BJ (cell line): ENCODE measurements at regions not wholly inside any gene's neighbourhood (a gene's known extent, or its start where the extent isn't known, plus 50 kb on each side); places are given as distances from the start of the nearest gene placed in this dataset.

Experiments
- CTCF ChIA-PET: fragments of 350-600 bp; formaldehyde crosslinking; extraction: SDS; loops from one replicate; lab custom pipeline; 2021; ENCODE audit warnings: antibody characterized with exemption, inconsistent platforms; lab: Yijun Ruan, JAX
- POLR2A ChIA-PET: fragments of 300-600 bp; sonication (Branson Sonifier 250); formaldehyde crosslinking; extraction: SDS; loops from one replicate; lab custom pipeline; 2021; ENCODE audit warnings: antibody characterized with exemption; lab: Charles Lee
- DNase-seq: peaks from one replicate; pipeline ENCODE4 v3.0.0-alpha.2; 2011; ENCODE audit warnings: low read depth
- H3K27me3 ChIP-seq: 2 replicates; pipeline ENCODE4 v1.6.0; 2011; ENCODE audit warnings: low read length; ENCODE audit not compliant: control insufficient read depth, insufficient read depth
- H3K36me3 ChIP-seq: 2 replicates; pipeline ENCODE4 v1.5.1; 2011; ENCODE audit warnings: low read length; ENCODE audit not compliant: control insufficient read depth, insufficient read depth
- H3K4me3 ChIP-seq: 2 replicates; pipeline ENCODE4 v1.5.1; 2011; ENCODE audit warnings: low read depth, mild to moderate bottlenecking, control low read depth, low read length
- TF ChIP-seq, protein P1 (sequence below): IDR thresholded peaks from 2 replicates; pipeline ENCODE4 v1.5.1; 2011; ENCODE audit warnings: low read depth, mild to moderate bottlenecking, control low read depth, inconsistent platforms, low read length, moderate library complexity; ENCODE audit not compliant: insufficient read depth

DNA sequence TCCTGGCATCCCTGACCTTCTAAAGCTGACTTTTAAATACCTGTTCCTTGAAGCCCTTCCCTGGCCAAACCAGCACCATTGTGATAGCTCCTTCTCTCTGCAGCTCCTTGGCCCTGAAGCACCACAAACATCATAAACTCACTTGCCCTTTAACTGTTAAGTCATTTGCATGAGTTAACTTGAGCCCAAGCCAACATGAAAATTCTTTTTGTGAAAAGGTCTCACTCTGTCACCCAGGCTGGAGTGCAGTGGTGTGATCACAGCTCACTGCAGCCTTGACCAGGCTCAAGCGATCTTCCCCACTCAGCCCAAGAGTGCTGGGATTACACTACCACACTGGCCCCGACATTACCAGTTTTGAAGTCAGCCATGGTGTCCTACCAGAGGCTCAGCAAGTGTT lies 87.8 kb downstream of the ZIC5 start:
- Histone ChIP-seq H3K27me3 (no peaks in the 10 kb centered on the region), H3K36me3 (no peaks in the 10 kb centered on the region), H3K4me3 (no peak overlapping the region)
- DNase-seq, result no peak
- TF ChIP-seq, protein P1, sequence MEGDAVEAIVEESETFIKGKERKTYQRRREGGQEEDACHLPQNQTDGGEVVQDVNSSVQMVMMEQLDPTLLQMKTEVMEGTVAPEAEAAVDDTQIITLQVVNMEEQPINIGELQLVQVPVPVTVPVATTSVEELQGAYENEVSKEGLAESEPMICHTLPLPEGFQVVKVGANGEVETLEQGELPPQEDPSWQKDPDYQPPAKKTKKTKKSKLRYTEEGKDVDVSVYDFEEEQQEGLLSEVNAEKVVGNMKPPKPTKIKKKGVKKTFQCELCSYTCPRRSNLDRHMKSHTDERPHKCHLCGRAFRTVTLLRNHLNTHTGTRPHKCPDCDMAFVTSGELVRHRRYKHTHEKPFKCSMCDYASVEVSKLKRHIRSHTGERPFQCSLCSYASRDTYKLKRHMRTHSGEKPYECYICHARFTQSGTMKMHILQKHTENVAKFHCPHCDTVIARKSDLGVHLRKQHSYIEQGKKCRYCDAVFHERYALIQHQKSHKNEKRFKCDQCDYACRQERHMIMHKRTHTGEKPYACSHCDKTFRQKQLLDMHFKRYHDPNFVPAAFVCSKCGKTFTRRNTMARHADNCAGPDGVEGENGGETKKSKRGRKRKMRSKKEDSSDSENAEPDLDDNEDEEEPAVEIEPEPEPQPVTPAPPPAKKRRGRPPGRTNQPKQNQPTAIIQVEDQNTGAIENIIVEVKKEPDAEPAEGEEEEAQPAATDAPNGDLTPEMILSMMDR, result no peak
- POLR2A ChIA-PET, result no interaction called here
- CTCF ChIA-PET, result no interaction called here

DNA sequence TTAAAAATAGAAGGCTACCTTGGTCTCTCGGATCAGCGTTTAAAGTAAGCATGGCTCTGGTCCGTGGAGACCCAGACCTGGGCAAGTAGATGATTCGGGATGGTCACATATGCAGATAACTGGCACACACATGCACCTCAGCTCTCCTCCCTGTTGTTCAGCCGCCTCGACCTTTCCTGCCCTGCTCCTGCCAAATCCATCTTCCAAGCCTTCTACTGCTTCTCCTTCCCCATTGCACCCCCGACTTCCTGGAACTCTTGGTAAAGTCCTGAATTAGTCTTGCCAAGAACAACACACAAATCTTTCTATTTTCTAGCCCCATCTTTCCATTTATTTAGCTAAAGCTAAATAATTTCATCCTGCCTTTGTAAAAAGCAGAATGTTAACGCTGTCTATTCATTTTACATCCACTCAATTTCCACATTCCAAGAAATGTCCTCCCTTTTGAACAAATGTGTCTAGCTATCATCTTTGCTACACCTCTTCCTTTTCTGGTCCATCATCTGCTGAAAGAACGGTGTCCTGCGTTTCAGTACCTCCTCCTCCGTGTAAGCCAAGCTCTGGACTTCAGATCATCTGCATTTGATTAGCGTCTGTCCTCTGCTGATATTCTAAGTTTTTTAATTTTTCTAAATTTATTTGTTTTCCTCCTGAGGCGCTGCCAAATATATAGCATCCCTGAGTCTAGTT lies 92.5 kb downstream of the ZIC5 start:
- Histone ChIP-seq H3K4me3 (no peak overlapping the region), H3K36me3 (no peaks in the 10 kb centered on the region), H3K27me3 (no peaks in the 10 kb centered on the region)
- TF ChIP-seq, protein P1, result no peak
- DNase-seq, result no peak
- ChIA-PET POLR2A (no interaction called here), CTCF (no interaction called here)

DNA sequence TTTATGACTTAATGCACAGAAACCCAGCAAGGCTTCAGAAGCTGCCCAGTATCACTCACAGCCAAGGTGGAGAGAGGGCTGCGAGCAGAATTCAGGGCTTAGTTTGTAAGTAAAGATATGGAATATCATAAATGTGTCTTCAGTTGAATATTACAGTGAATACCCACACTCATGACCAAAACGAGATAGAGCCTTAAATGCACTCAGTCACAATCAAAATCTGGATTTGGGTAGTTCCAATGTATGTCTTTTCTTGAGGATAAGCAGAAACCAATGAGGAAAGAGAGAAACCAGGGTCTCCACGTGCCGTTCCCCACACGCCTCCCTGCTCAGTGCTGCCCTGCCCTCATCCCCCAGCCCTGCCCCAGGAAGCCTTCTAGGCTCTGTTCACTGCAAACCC lies 94.9 kb downstream of the ZIC5 start:
- CTCF ChIA-PET, result no interaction called here
- no peak for DNase-seq
- H3K27me3 ChIP-seq, result no peaks in the 10 kb centered on the region
- no peaks in the 10 kb centered on the region for H3K36me3 ChIP-seq
- H3K4me3 ChIP-seq, result no peak overlapping the region
- TF ChIP-seq, protein P1, result no peak
- POLR2A ChIA-PET, result no interaction called here

DNA sequence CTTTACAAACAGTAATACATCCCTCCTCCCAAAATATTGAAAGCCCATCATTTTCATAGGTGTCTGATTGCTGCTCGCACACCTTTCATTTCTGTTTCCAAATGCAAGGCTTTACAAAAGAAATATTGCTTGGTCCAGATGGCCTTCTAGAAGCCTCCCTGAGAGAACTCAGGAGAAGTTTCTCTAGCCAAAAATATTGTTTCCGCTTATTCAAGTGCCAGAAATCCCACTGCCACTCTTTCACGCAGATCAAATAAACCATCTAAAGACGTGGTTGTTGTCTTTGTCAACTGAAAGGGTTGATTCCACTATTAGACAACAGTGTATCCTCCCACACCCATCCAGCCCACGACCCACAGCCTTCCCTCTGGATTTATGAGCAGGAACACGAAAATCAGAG lies 96.2 kb downstream of the ZIC5 start:
- CTCF ChIA-PET, result no interaction called here

DNA sequence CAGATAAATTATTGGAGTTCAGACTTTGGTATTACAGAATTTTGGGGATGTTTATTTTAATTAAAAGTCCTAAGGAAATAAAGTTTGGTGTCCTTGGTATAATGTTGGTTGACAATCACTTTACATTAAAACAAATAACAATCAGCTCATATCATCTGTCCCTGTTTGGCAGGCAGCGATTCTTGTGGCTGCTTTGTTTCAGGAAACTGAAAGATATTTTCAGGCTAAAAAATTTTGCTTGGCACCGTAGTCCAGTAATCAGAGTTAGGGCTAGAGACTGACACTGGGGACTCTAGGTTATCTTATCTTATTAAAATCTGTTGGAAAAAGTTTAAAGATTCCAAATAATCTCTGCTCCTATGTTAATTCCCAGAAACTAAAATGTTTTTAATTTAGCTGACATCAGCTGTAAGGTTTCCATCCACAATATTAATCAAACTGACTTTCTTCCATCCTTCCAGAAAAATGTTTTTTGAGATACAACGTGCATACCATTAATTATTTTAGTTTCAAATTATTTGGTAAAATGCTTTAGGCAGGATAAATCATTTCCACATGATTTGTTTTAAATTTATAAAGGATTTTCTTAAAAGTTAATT lies 97.6 kb downstream of the ZIC5 start:
- TF ChIP-seq, protein P1, result no peak
- no peak for DNase-seq
- H3K4me3 ChIP-seq, result no peak overlapping the region
- H3K36me3 ChIP-seq, result no peaks in the 10 kb centered on the region
- ChIA-PET POLR2A (no interaction called here), CTCF (interaction anchor here (0.9 kb wide), 1 partner anchor 26 kb away, joined by 3 read pairs; no protein-coding TSS in a partner anchor)
- H3K27me3 ChIP-seq, result peaks cover 2% of the 10 kb centered on the region; the same call in 1 of the 2 replicates

More for the DNA sequence above, 96.2 kb downstream of the ZIC5 start:
- no peak overlapping the region for H3K4me3 ChIP-seq
- H3K27me3 ChIP-seq, result peaks cover 2% of the 10 kb centered on the region; the same call in 1 of the 2 replicates
- POLR2A ChIA-PET, result no interaction called here
- TF ChIP-seq, protein P1, result no peak
- DNase-seq, result no peak
- no peaks in the 10 kb centered on the region for H3K36me3 ChIP-seq
